ENCODE measurements at regions not wholly inside any gene's neighbourhood (a gene's known extent, or its start where the extent isn't known, plus 50 kb on each side); places are given as distances from the start of the nearest gene placed in this dataset.

DNA sequence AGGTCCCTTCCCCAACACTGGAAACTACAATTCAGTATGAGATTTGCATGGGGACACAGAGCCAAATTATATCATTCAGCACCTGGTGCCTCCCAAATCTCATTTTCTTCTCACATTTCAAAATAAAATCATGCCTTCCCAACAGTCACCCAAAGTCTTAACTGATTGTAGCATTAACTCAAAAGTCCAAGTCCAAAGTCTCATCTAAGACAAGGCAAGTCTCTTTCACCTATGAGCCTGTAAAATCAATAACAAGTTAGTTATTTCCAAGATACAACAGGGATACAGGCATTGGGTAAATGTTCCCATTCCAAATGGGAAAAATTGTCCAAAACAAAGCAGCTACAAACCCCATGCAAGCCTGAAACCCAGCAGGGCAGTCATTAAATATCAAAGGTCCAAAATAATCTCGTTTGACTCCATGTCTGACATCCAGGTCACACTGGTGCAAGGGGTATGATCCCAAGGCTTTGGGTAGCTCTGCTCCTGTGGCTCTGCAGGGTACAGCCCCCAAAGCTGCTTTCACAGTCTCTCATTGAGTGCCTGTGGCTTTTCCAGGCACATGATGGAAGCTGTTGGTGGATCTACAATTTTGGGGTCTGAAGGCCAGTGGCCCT lies 1370.1 kb upstream of the DDX18 start:
- TF ChIP-seq, protein P1, sequence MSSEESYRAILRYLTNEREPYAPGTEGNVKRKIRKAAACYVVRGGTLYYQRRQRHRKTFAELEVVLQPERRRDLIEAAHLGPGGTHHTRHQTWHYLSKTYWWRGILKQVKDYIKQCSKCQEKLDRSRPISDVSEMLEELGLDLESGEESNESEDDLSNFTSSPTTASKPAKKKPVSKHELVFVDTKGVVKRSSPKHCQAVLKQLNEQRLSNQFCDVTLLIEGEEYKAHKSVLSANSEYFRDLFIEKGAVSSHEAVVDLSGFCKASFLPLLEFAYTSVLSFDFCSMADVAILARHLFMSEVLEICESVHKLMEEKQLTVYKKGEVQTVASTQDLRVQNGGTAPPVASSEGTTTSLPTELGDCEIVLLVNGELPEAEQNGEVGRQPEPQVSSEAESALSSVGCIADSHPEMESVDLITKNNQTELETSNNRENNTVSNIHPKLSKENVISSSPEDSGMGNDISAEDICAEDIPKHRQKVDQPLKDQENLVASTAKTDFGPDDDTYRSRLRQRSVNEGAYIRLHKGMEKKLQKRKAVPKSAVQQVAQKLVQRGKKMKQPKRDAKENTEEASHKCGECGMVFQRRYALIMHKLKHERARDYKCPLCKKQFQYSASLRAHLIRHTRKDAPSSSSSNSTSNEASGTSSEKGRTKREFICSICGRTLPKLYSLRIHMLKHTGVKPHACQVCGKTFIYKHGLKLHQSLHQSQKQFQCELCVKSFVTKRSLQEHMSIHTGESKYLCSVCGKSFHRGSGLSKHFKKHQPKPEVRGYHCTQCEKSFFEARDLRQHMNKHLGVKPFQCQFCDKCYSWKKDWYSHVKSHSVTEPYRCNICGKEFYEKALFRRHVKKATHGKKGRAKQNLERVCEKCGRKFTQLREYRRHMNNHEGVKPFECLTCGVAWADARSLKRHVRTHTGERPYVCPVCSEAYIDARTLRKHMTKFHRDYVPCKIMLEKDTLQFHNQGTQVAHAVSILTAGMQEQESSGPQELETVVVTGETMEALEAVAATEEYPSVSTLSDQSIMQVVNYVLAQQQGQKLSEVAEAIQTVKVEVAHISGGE (tag by site-specific recombination; conservative IDR thresholded peaks at IDR 0.05; ENCODE audit: low read depth), result no peak
- TF ChIP-seq ZFP69B (tag by site-specific recombination; IDR thresholded peaks at IDR 0.05), result no peak
- TF ChIP-seq, protein P2, sequence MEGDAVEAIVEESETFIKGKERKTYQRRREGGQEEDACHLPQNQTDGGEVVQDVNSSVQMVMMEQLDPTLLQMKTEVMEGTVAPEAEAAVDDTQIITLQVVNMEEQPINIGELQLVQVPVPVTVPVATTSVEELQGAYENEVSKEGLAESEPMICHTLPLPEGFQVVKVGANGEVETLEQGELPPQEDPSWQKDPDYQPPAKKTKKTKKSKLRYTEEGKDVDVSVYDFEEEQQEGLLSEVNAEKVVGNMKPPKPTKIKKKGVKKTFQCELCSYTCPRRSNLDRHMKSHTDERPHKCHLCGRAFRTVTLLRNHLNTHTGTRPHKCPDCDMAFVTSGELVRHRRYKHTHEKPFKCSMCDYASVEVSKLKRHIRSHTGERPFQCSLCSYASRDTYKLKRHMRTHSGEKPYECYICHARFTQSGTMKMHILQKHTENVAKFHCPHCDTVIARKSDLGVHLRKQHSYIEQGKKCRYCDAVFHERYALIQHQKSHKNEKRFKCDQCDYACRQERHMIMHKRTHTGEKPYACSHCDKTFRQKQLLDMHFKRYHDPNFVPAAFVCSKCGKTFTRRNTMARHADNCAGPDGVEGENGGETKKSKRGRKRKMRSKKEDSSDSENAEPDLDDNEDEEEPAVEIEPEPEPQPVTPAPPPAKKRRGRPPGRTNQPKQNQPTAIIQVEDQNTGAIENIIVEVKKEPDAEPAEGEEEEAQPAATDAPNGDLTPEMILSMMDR (tag by site-specific recombination; IDR thresholded peaks at IDR 0.05), result no peak
- TF ChIP-seq, protein P3, sequence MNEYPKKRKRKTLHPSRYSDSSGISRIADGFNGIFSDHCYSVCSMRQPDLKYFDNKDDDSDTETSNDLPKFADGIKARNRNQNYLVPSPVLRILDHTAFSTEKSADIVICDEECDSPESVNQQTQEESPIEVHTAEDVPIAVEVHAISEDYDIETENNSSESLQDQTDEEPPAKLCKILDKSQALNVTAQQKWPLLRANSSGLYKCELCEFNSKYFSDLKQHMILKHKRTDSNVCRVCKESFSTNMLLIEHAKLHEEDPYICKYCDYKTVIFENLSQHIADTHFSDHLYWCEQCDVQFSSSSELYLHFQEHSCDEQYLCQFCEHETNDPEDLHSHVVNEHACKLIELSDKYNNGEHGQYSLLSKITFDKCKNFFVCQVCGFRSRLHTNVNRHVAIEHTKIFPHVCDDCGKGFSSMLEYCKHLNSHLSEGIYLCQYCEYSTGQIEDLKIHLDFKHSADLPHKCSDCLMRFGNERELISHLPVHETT (tag by site-specific recombination; IDR thresholded peaks at IDR 0.05), result no peak
- TF ChIP-seq ZNF560 (tag by site-specific recombination; IDR thresholded peaks at IDR 0.05; ENCODE audit: borderline replicate concordance), result no peak
- no peak for TF ChIP-seq ZNF10 (tag by site-specific recombination; IDR thresholded peaks at IDR 0.05)
- no peak for TF ChIP-seq ZNF768 (tag by site-specific recombination; IDR thresholded peaks at IDR 0.05)
- TF ChIP-seq, protein P4, sequence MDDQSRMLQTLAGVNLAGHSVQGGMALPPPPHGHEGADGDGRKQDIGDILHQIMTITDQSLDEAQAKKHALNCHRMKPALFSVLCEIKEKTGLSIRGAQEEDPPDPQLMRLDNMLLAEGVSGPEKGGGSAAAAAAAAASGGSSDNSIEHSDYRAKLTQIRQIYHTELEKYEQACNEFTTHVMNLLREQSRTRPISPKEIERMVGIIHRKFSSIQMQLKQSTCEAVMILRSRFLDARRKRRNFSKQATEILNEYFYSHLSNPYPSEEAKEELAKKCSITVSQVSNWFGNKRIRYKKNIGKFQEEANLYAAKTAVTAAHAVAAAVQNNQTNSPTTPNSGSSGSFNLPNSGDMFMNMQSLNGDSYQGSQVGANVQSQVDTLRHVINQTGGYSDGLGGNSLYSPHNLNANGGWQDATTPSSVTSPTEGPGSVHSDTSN (CRISPR knock-in tag; IDR thresholded peaks at IDR 0.05), result no peak
- no peak for TF ChIP-seq ZNF785 (tag by site-specific recombination; IDR thresholded peaks at IDR 0.05)
- TF ChIP-seq, protein P5, sequence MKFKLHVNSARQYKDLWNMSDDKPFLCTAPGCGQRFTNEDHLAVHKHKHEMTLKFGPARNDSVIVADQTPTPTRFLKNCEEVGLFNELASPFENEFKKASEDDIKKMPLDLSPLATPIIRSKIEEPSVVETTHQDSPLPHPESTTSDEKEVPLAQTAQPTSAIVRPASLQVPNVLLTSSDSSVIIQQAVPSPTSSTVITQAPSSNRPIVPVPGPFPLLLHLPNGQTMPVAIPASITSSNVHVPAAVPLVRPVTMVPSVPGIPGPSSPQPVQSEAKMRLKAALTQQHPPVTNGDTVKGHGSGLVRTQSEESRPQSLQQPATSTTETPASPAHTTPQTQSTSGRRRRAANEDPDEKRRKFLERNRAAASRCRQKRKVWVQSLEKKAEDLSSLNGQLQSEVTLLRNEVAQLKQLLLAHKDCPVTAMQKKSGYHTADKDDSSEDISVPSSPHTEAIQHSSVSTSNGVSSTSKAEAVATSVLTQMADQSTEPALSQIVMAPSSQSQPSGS (tag by site-specific recombination; IDR thresholded peaks at IDR 0.05; ENCODE audit: low read depth), result no peak
- TF ChIP-seq ZEB2 (tag by site-specific recombination; IDR thresholded peaks at IDR 0.05), result no peak
- TF ChIP-seq, protein P6, sequence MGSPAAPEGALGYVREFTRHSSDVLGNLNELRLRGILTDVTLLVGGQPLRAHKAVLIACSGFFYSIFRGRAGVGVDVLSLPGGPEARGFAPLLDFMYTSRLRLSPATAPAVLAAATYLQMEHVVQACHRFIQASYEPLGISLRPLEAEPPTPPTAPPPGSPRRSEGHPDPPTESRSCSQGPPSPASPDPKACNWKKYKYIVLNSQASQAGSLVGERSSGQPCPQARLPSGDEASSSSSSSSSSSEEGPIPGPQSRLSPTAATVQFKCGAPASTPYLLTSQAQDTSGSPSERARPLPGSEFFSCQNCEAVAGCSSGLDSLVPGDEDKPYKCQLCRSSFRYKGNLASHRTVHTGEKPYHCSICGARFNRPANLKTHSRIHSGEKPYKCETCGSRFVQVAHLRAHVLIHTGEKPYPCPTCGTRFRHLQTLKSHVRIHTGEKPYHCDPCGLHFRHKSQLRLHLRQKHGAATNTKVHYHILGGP (tag by site-specific recombination; IDR thresholded peaks at IDR 0.05), result no peak

All from HEK293 (cell line).